PFSK-1 (cell line): ENCODE measurements at regions not wholly inside any gene's neighbourhood (a gene's known extent, or its start where the extent isn't known, plus 50 kb on each side); places are given as distances from the start of the nearest gene placed in this dataset.

Source experiments
- FOXP2 ChIP-seq: optimal IDR thresholded peaks from 2 replicates; pipeline ENCODE3; 2011; ENCODE audit warnings: borderline replicate concordance, control low read depth, inconsistent platforms; ENCODE audit not compliant: insufficient read depth; ENCODE audit errors: extremely low read length, extremely low read depth
- POLR2AphosphoS5 ChIP-seq: IDR thresholded peaks from 2 replicates; pipeline ENCODE4 v1.6.1; 2012; ENCODE audit warnings: low read depth, mild to moderate bottlenecking, control low read depth, low read length, moderate library complexity
- SIN3A ChIP-seq: IDR thresholded peaks from 2 replicates; pipeline ENCODE4 v1.6.1; 2012; ENCODE audit warnings: mild to moderate bottlenecking, low read length, moderate library complexity, borderline replicate concordance; ENCODE audit not compliant: insufficient read depth
- TAF1 ChIP-seq: IDR thresholded peaks from 2 replicates; pipeline ENCODE4 v1.6.1; 2012; ENCODE audit warnings: low read length, control low read depth, borderline replicate concordance; ENCODE audit not compliant: insufficient read depth
- TF ChIP-seq, protein P1 (sequence below), 2 experiments: IDR thresholded peaks; 2 replicates each; pipeline versions ENCODE4 v1.6.1 to v1.8.0; 2011 to 2012; ENCODE audit warnings: low read depth in 2 of 2, low read length in 2 of 2, control low read depth in 1 of 2, inconsistent platforms in 1 of 2, mild to moderate bottlenecking in 1 of 2, moderate library complexity in 1 of 2; ENCODE audit not compliant: insufficient read depth in 1 of 2

- no peak for TF ChIP-seq FOXP2
- TF ChIP-seq POLR2AphosphoS5: no peak
- TF ChIP-seq TAF1: no peak
- TF ChIP-seq SIN3A: no peak
- TF ChIP-seq, protein P1, sequence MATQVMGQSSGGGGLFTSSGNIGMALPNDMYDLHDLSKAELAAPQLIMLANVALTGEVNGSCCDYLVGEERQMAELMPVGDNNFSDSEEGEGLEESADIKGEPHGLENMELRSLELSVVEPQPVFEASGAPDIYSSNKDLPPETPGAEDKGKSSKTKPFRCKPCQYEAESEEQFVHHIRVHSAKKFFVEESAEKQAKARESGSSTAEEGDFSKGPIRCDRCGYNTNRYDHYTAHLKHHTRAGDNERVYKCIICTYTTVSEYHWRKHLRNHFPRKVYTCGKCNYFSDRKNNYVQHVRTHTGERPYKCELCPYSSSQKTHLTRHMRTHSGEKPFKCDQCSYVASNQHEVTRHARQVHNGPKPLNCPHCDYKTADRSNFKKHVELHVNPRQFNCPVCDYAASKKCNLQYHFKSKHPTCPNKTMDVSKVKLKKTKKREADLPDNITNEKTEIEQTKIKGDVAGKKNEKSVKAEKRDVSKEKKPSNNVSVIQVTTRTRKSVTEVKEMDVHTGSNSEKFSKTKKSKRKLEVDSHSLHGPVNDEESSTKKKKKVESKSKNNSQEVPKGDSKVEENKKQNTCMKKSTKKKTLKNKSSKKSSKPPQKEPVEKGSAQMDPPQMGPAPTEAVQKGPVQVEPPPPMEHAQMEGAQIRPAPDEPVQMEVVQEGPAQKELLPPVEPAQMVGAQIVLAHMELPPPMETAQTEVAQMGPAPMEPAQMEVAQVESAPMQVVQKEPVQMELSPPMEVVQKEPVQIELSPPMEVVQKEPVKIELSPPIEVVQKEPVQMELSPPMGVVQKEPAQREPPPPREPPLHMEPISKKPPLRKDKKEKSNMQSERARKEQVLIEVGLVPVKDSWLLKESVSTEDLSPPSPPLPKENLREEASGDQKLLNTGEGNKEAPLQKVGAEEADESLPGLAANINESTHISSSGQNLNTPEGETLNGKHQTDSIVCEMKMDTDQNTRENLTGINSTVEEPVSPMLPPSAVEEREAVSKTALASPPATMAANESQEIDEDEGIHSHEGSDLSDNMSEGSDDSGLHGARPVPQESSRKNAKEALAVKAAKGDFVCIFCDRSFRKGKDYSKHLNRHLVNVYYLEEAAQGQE (IDR thresholded peaks at IDR 0.05; ENCODE audit: insufficient read depth in 1 of 2, low read depth in 2 of 2, low read length in 2 of 2): no peak
These were observed 501.1 kb upstream of the TNP1 start for GRCh38 chr2:217360781-217361482.

DNA sequence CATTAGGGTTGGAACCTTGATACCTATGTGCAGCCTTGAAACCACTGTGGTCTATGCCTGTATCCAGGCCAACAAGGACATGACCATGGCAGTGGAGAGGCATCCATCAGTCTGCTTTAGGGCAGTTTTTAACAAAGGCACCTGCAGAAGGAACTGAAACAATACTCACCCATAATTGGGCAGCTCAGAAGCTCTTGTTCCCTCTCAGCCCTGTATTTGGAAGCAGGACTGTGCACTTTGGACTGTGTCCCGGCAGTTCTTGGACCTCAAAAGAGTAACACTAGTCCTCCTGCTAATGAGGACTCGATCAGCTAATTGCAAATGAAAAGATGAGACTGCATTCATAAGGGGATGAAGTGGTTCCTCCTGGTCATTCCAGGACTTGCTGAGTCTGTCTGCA, 500.2 kb upstream of the TNP1 start:
- TF ChIP-seq, protein P1 (IDR thresholded peaks at IDR 0.05; ENCODE audit: insufficient read depth in 1 of 2, low read depth in 2 of 2, low read length in 2 of 2): no peak
- TF ChIP-seq SIN3A (no peak), POLR2AphosphoS5 (no peak), TAF1 (no peak), FOXP2 (no peak)

- TF ChIP-seq, protein P1 (IDR thresholded peaks at IDR 0.05; ENCODE audit: insufficient read depth in 1 of 2, low read depth in 2 of 2, low read length in 2 of 2): no peak
- TF ChIP-seq POLR2AphosphoS5 (no peak), TAF1 (no peak)
These were observed 498.2 kb upstream of the TNP1 start for GRCh38 chr2:217357886-217358620.

DNA sequence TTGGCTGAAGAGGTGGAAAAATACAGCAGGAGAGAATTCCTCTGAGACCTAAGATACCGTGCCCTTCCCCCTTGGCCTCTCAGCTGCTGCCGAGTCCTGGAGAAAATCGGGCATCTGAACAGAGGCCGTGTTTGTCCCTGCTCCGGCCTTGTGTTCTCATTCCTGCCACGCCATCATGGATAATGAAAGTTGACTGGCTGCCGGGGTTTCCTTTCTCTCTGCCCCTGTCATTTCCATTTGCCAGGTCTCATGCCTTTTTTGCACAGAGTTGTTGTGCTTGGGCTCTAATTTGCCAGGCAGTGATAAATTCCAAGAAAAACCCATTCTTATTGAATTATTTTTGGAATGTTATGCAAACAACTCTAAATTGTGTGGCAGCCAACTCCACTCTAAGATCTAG, 496.9 kb upstream of the TNP1 start:
- TF ChIP-seq, protein P1 (IDR thresholded peaks at IDR 0.05; ENCODE audit: insufficient read depth in 1 of 2, low read depth in 2 of 2, low read length in 2 of 2): no peak

- TF ChIP-seq SIN3A (no peak), POLR2AphosphoS5 (no peak), FOXP2 (no peak)
- TF ChIP-seq, protein P1 (IDR thresholded peaks at IDR 0.05; ENCODE audit: insufficient read depth in 1 of 2, low read depth in 2 of 2, low read length in 2 of 2): no peak
These were observed 496.3 kb upstream of the TNP1 start for GRCh38 chr2:217356142-217356541.
